Tibial artery (tissue), 4 donors: ENCODE measurements at regions not wholly inside any gene's neighbourhood (a gene's known extent, or its start where the extent isn't known, plus 50 kb on each side); places are given as distances from the start of the nearest gene placed in this dataset.

Experiments used
- DNase-seq, 2 donors: peaks; one replicate each; pipeline ENCODE4 v3.0.0-alpha.2; 2019
- H3K27ac ChIP-seq, 2 donors: fragments of 200-600 bp; sonication (generic) in 1 of 2; 1 replicate in 1 of 2; 2 replicates in 1 of 2; pipeline ENCODE4 v1.5.1; 2018 to 2019; ENCODE audit warnings: mild to moderate bottlenecking in 1 of 2
- H3K27me3 ChIP-seq, 2 donors: fragments of 200-600 bp; sonication (generic) in 1 of 2; one replicate each; pipeline versions ENCODE4 v1.5.1 to v1.6.0; 2016 to 2019
- H3K36me3 ChIP-seq, 3 donors: fragments of 200-600 bp; sonication (generic) in 2 of 3; one replicate each; pipeline ENCODE4 v1.5.1; 2016 to 2019; ENCODE audit warnings: mild to moderate bottlenecking in 2 of 3
- H3K4me1 ChIP-seq, 4 donors: fragments of 200-600 bp; sonication (generic) in 2 of 4; 1 replicate in 3 of 4; 2 replicates in 1 of 4; pipeline ENCODE4 v1.5.1; 2016 to 2019
- H3K4me3 ChIP-seq, 2 donors: fragments of 200-600 bp; sonication (generic) in 1 of 2; 1 replicate in 1 of 2; 2 replicates in 1 of 2; pipeline ENCODE4 v1.5.1; 2018 to 2019; ENCODE audit warnings: mild to moderate bottlenecking in 2 of 2
- H3K9me3 ChIP-seq, 3 donors: fragments of 200-600 bp; sonication (generic) in 1 of 3; one replicate each; pipeline ENCODE4 v1.5.1; 2016 to 2019
- CTCF ChIP-seq, 2 experiments: fragments of 200-600 bp in 1 of 2; fragments of 450-650 bp in 1 of 2; IDR thresholded peaks; one replicate each; pipeline ENCODE4 v1.5.1; 2017 to 2019; ENCODE audit warnings: antibody characterized with exemption in 2 of 2, mild to moderate bottlenecking in 1 of 2, moderate library complexity in 1 of 2
- intact Hi-C: fragments of 100-400 bp; cut with DNase I; formaldehyde crosslinking; loops from one replicate; pipeline ENCODE4 v1.15.0; 2023; ENCODE audit warnings: low total_unique reads

GRCh38 chr14:61106959-61107641 lies 126.1 kb downstream of the SLC38A6 start:
- no peak for TF ChIP-seq CTCF (IDR thresholded peaks at IDR 0.05)
- Histone ChIP-seq H3K27me3 (no peaks in the 10 kb centered on the region), H3K4me3 (no peak overlapping the region), H3K36me3 (no peaks in the 10 kb centered on the region), H3K9me3 (no peaks in the 10 kb centered on the region), H3K4me1 (peaks cover 6 to 44% (median 37%) of the 10 kb centered on the region in 4 donors), H3K27ac (no peak overlapping the region)
- intact Hi-C loops = no loop called here
- DNase-seq = no peak

GRCh38 chr14:61106271-61106958 lies 125.4 kb downstream of the SLC38A6 start:
- no peak for DNase-seq
- peaks cover 6 to 44% (median 40%) of the 10 kb centered on the region in 4 donors for H3K4me1 ChIP-seq
- no peak overlapping the region for H3K4me3 ChIP-seq
- intact Hi-C loops = no loop called here
- no peaks in the 10 kb centered on the region for H3K36me3 ChIP-seq
- no peaks in the 10 kb centered on the region for H3K9me3 ChIP-seq
- TF ChIP-seq CTCF (IDR thresholded peaks at IDR 0.05) = no peak
- no peak overlapping the region for H3K27ac ChIP-seq
- no peaks in the 10 kb centered on the region for H3K27me3 ChIP-seq

GRCh38 chr14:61104358-61104757 lies 123.3 kb downstream of the SLC38A6 start:
- no peak for DNase-seq
- Histone ChIP-seq H3K9me3 (no peaks in the 10 kb centered on the region), H3K4me1 (peaks cover 6 to 36% (median 35%) of the 10 kb centered on the region in 4 donors), H3K4me3 (peak overlapping the region in 1 of 2 donors; percentile 29), H3K27ac (peak overlapping the region; percentile 80 to 88), H3K36me3 (no peaks in the 10 kb centered on the region), H3K27me3 (no peaks in the 10 kb centered on the region)
- no peak for TF ChIP-seq CTCF (IDR thresholded peaks at IDR 0.05)
- intact Hi-C loops = no loop called here

- peak overlapping the region; percentile 23 to 29 for H3K4me3 ChIP-seq
- H3K4me1 ChIP-seq = peaks cover 6 to 36% (median 35%) of the 10 kb centered on the region in 4 donors
- peak overlapping the region; percentile 80 to 88 for H3K27ac ChIP-seq
- H3K27me3 ChIP-seq = no peaks in the 10 kb centered on the region
- no peaks in the 10 kb centered on the region for H3K36me3 ChIP-seq
- no peak for TF ChIP-seq CTCF (IDR thresholded peaks at IDR 0.05)
- intact Hi-C loops = no loop called here
- DNase-seq = peak; percentile 76 to 82
- H3K9me3 ChIP-seq = no peaks in the 10 kb centered on the region
These were observed 122.7 kb downstream of the SLC38A6 start for GRCh38 chr14:61103541-61104339.

GRCh38 chr14:61102549-61103466 lies 121.8 kb downstream of the SLC38A6 start:
- Histone ChIP-seq H3K9me3 (no peaks in the 10 kb centered on the region), H3K4me3 (peak overlapping the region in 1 of 2 donors; percentile 23), H3K4me1 (peaks cover 6 to 36% (median 35%) of the 10 kb centered on the region in 4 donors), H3K36me3 (peaks cover 0 to 4% (median 0%) of the 10 kb centered on the region in 3 donors), H3K27me3 (no peaks in the 10 kb centered on the region), H3K27ac (peak overlapping the region; percentile 80 to 88)
- DNase-seq = no peak
- intact Hi-C loops = no loop called here
- TF ChIP-seq CTCF (IDR thresholded peaks at IDR 0.05) = no peak
